Endothelial cell of umbilical vein (primary cell): ENCODE measurements at regions not wholly inside any gene's neighbourhood (a gene's known extent, or its start where the extent isn't known, plus 50 kb on each side); places are given as distances from the start of the nearest gene placed in this dataset.

Experiments
- BruUV-seq: library from RNA; stranded (reverse); fragments of 400-500 nt; replicated peaks from 2 replicates; lab custom pipeline; 2021; lab: Mats Ljungman, UMichigan
- CTCF ChIA-PET: fragments of 300-600, 350-600 bp; sonication (Branson Sonifier 250); formaldehyde crosslinking; loops from one replicate; lab custom pipeline; 2021; ENCODE audit warnings: antibody characterized with exemption, inconsistent platforms; lab: Charles Lee
- POLR2A ChIA-PET: fragments of 300-600, 350-600 bp; sonication (Branson Sonifier 250); formaldehyde crosslinking; loops from one replicate; lab custom pipeline; 2021; ENCODE audit warnings: antibody characterized with exemption, inconsistent platforms; lab: Charles Lee
- DNase-seq: peaks from one replicate; pipeline ENCODE4 v3.0.0-alpha.2; 2011; ENCODE audit warnings: low read depth, low spot score
- FAIRE-seq: peaks from 2 replicates; lab custom pipeline; 2011; peaks lifted over from hg19 to GRCh38; lab: Jason Lieb, UNC
- H2AFZ ChIP-seq: 2 replicates; pipeline ENCODE4 v1.6.0; 2012; ENCODE audit warnings: low read depth, low read length, control low read depth, inconsistent platforms
- H3K27ac ChIP-seq: 2 replicates; pipeline ENCODE4 v1.5.1; 2011; ENCODE audit warnings: low read depth, mild to moderate bottlenecking, control low read depth, low read length, moderate library complexity; ENCODE audit not compliant: insufficient read depth
- H3K27me3 ChIP-seq, 2 experiments: 2 replicates each; pipeline versions ENCODE4 v1.6.0 to v1.6.1; 2011; ENCODE audit warnings: low read length in 2 of 2, mixed read lengths in 1 of 2; ENCODE audit not compliant: control insufficient read depth in 2 of 2, insufficient read depth in 2 of 2
- H3K36me3 ChIP-seq, 2 experiments: 2 replicates in 1 of 2; 3 replicates in 1 of 2; pipeline ENCODE4 v1.5.1; 2011; ENCODE audit warnings: low read length in 2 of 2, mild to moderate bottlenecking in 1 of 2, moderate library complexity in 1 of 2; ENCODE audit not compliant: control insufficient read depth in 2 of 2, insufficient read depth in 2 of 2; ENCODE audit errors: extremely low read depth in 1 of 2
- H3K4me1 ChIP-seq: 3 replicates; pipeline ENCODE4 v1.5.1; 2011; ENCODE audit warnings: mild to moderate bottlenecking, low read length; ENCODE audit not compliant: control insufficient read depth, insufficient read depth; ENCODE audit errors: extremely low read depth
- H3K4me2 ChIP-seq: 2 replicates; pipeline ENCODE4 v1.6.1; 2011; ENCODE audit warnings: low read length, control low read depth, mixed read lengths; ENCODE audit not compliant: insufficient read depth
- H3K4me3 ChIP-seq, 3 experiments: fragments of 200-600 bp in 1 of 3; sonication (generic), shearing (Covaris generic) in 1 of 3; replicated peaks in 1 of 3; 2 replicates each; pipeline ENCODE4 v1.5.1; 2011 to 2016; ENCODE audit warnings: control low read depth in 3 of 3, low read length in 3 of 3, mild to moderate bottlenecking in 2 of 3, inconsistent platforms in 1 of 3, low read depth in 1 of 3, moderate library complexity in 1 of 3; ENCODE audit not compliant: insufficient read depth in 1 of 3
- H3K79me2 ChIP-seq: 2 replicates; pipeline ENCODE4 v1.6.0; 2012; ENCODE audit warnings: low read length, inconsistent platforms; ENCODE audit not compliant: control insufficient read depth, insufficient read depth
- H3K9ac ChIP-seq: replicated peaks from 2 replicates; pipeline ENCODE3; 2011; ENCODE audit warnings: low read length, control low read depth; ENCODE audit not compliant: insufficient read depth; ENCODE audit errors: extremely low read depth
- H3K9me1 ChIP-seq: replicated peaks from 3 replicates; pipeline ENCODE4 v1.6.0; 2011; ENCODE audit warnings: mild to moderate bottlenecking, low read length; ENCODE audit not compliant: control insufficient read depth, insufficient read depth; ENCODE audit errors: extremely low read depth
- H3K9me3 ChIP-seq: replicated peaks from 2 replicates; pipeline ENCODE4 v1.5.1; 2012; ENCODE audit warnings: low read length, inconsistent platforms; ENCODE audit not compliant: control insufficient read depth, insufficient read depth
- H4K20me1 ChIP-seq: replicated peaks from 2 replicates; pipeline ENCODE3; 2011; ENCODE audit warnings: mild to moderate bottlenecking, low read length; ENCODE audit not compliant: control insufficient read depth, insufficient read depth; ENCODE audit errors: extremely low read depth
- CTCF ChIP-seq, 2 donors: IDR thresholded peaks; 1 replicate in 1 of 2; 2 replicates in 1 of 2; pipeline ENCODE4 v1.5.1; 2011; ENCODE audit warnings: low read length in 2 of 2, mild to moderate bottlenecking in 2 of 2, moderate library complexity in 2 of 2, control low read depth in 1 of 2, inconsistent platforms in 1 of 2, low read depth in 1 of 2; ENCODE audit not compliant: insufficient read depth in 1 of 2; ENCODE audit errors: extremely low read depth in 1 of 2
- EZH2 ChIP-seq: IDR thresholded peaks from 2 replicates; pipeline ENCODE4 v1.6.1; 2012; ENCODE audit warnings: borderline replicate concordance, low read depth, mild to moderate bottlenecking, moderate library complexity, low read length, inconsistent platforms; ENCODE audit not compliant: severe bottlenecking
- FOS ChIP-seq: IDR thresholded peaks from 2 replicates; pipeline ENCODE4 v1.6.1; 2011; ENCODE audit warnings: mild to moderate bottlenecking, low read length, moderate library complexity, borderline replicate concordance; ENCODE audit not compliant: insufficient read depth
- GATA2 ChIP-seq: IDR thresholded peaks from 2 replicates; pipeline ENCODE4 v1.7.0; 2011; ENCODE audit warnings: low read depth, mild to moderate bottlenecking, moderate library complexity, mixed read lengths, low read length; ENCODE audit not compliant: insufficient read length, insufficient read depth
- JUN ChIP-seq: IDR thresholded peaks from 2 replicates; pipeline ENCODE4 v1.6.1; 2011; ENCODE audit warnings: borderline replicate concordance, low read depth; ENCODE audit not compliant: insufficient read length, insufficient read depth
- MYC ChIP-seq: IDR thresholded peaks from one replicate; pipeline ENCODE4 v1.6.1; 2011; ENCODE audit warnings: mild to moderate bottlenecking, low read depth, low read length
- POLR2A ChIP-seq: IDR thresholded peaks from 2 replicates; pipeline ENCODE4 v1.6.1; 2012; ENCODE audit warnings: low read depth, mild to moderate bottlenecking, control low read depth, low read length
- POLR2AphosphoS5 ChIP-seq: IDR thresholded peaks from 2 replicates; pipeline ENCODE4 v1.6.1; 2012; ENCODE audit warnings: low read depth, mild to moderate bottlenecking, control low read depth, low read length, moderate library complexity; ENCODE audit not compliant: insufficient read depth
- dilution Hi-C: fragments of 300-500 bp; cut with MboI; formaldehyde crosslinking; loops from one replicate; pipeline ENCODE4 v1.15.0; 2019; ENCODE audit warnings: low sequenced_read_pairs; ENCODE audit not compliant: extremely low pct_ligation_motif_present
- intact Hi-C: fragments of 100-400 bp; cut with micrococcal nuclease; formaldehyde crosslinking; loops from one replicate; pipeline ENCODE4 v1.10.0; 2022
- TF ChIP-seq, protein P1 (sequence below): IDR thresholded peaks from 2 replicates; pipeline ENCODE4 v1.6.1; 2011; ENCODE audit not compliant: insufficient read depth, insufficient read length

DNA sequence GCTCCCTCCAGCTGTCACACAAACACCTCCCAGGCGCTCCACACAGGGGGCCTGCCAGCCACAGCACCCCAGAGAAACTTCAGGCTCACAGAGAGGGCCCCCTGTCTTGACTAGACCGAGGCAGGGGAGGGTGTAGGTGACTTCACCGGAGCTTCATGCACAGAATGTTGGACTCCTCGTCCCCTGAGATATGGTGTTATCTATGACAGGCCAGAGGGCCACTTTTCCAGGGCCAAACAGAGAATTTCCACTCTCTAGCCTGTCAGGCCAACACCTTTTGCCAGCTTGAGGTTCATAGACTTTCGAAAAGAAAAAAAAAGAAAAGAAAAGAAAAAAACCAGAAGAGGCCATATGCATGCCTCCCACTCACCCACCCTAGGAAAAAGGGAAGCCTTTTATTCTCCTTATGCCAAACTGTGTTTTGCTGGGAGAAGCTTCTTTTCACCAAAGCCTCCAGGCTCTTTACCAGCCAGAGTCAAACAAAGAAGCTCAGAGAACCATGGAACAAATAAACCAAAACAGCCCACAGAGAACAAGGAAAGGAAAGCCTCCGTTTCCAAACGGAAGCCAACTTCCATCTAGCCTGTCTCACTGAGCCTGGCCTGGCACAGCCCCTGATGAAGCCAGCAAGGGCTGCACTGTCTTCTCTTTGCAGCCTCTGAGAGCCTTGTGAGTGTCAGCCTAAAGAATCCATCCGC lies 313.2 kb upstream of the JARID2 start:
- POLR2A ChIA-PET, result no interaction called here
- dilution Hi-C loops, result no loop called here
- no peak for DNase-seq

GRCh38 chr6:14933183-14933544 lies 312.7 kb upstream of the JARID2 start:
- Histone ChIP-seq H3K27me3 (no peaks in the 10 kb centered on the region), H2AFZ (no peak overlapping the region), H3K79me2 (no peaks in the 10 kb centered on the region), H3K9me3 (no peaks in the 10 kb centered on the region), H4K20me1 (no peaks in the 10 kb centered on the region), H3K9ac (no peak overlapping the region), H3K9me1 (no peaks in the 10 kb centered on the region), H3K36me3 (no peaks in the 10 kb centered on the region), H3K4me2 (no peak overlapping the region), H3K27ac (no peak overlapping the region), H3K4me3 (no peak overlapping the region), H3K4me1 (no peaks in the 10 kb centered on the region)
- CTCF ChIA-PET, result no interaction called here
- intact Hi-C loops, result no loop called here
- no peak for FAIRE-seq
- TF ChIP-seq, protein P1, sequence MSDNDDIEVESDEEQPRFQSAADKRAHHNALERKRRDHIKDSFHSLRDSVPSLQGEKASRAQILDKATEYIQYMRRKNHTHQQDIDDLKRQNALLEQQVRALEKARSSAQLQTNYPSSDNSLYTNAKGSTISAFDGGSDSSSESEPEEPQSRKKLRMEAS, result no peak
- TF ChIP-seq CTCF (IDR thresholded peaks at IDR 0.05; ENCODE audit: extremely low read depth in 1 of 2, insufficient read depth in 1 of 2, low read depth in 1 of 2, low read length in 2 of 2), result no peak
- no peak for TF ChIP-seq POLR2A
- no peak for TF ChIP-seq FOS
- no peak for TF ChIP-seq POLR2AphosphoS5
- TF ChIP-seq JUN, result no peak
- no peak for TF ChIP-seq GATA2
- no peak for TF ChIP-seq EZH2
- no peak for TF ChIP-seq MYC
- POLR2A ChIA-PET, result no interaction called here
- no TSS peak for BruUV-seq
- DNase-seq, result no peak
- dilution Hi-C loops, result no loop called here

More for the DNA sequence above, 313.2 kb upstream of the JARID2 start:
- intact Hi-C loops, result no loop called here
- Histone ChIP-seq H3K9me3 (no peaks in the 10 kb centered on the region), H3K9me1 (no peaks in the 10 kb centered on the region), H3K36me3 (no peaks in the 10 kb centered on the region), H3K27me3 (no peaks in the 10 kb centered on the region), H2AFZ (no peak overlapping the region), H4K20me1 (no peaks in the 10 kb centered on the region), H3K9ac (no peak overlapping the region), H3K4me3 (no peak overlapping the region), H3K4me2 (no peak overlapping the region), H3K4me1 (no peaks in the 10 kb centered on the region), H3K27ac (no peak overlapping the region), H3K79me2 (no peaks in the 10 kb centered on the region)
- CTCF ChIA-PET, result no interaction called here
- no peak for FAIRE-seq
- TF ChIP-seq JUN (no peak), EZH2 (no peak), POLR2A (no peak)
- BruUV-seq, result no TSS peak
